SK-N-SH treated with all-trans-retinoic acid at 6 μM for 48 hours (cell line): ENCODE measurements at regions not wholly inside any gene's neighbourhood (a gene's known extent, or its start where the extent isn't known, plus 50 kb on each side); places are given as distances from the start of the nearest gene placed in this dataset.
"Not testable (repeated sequence)": the region's sequence is repeated elsewhere in the genome, so short reads cannot be mapped to it uniquely, and the experiment has no call there.

Experiments
- GLIS3 ChIP-seq: fragments of 250-450 bp; sonication (Bioruptor Pico); IDR thresholded peaks from 2 replicates; pipeline ENCODE4 v1.5.0; 2020; ENCODE audit warnings: mild to moderate bottlenecking, moderate library complexity
- ISL1 ChIP-seq: fragments of 250-450 bp; sonication (Bioruptor Pico); IDR thresholded peaks from 2 replicates; pipeline ENCODE4 v2.1.2; 2022; ENCODE audit warnings: mild to moderate bottlenecking, moderate library complexity
- RARB ChIP-seq: fragments of 250-450 bp; sonication (Bioruptor Pico); IDR thresholded peaks from 2 replicates; pipeline ENCODE4 v1.8.0; 2021; ENCODE audit warnings: mild to moderate bottlenecking, moderate library complexity
- SNAI2 ChIP-seq: fragments of 250-450 bp; sonication (Bioruptor Pico); IDR thresholded peaks from 2 replicates; pipeline ENCODE4 v1.5.0; 2020; ENCODE audit warnings: mild to moderate bottlenecking, moderate library complexity
- TSHZ2 ChIP-seq: fragments of 250-450 bp; sonication (Bioruptor Pico); IDR thresholded peaks from 2 replicates; pipeline ENCODE4 v1.5.0; 2020; ENCODE audit warnings: mild to moderate bottlenecking, moderate library complexity
- ZC3H10 ChIP-seq: fragments of 250-450 bp; sonication (Bioruptor Pico); IDR thresholded peaks from 2 replicates; pipeline ENCODE4 v1.5.1; 2021; ENCODE audit warnings: mild to moderate bottlenecking, moderate library complexity

DNA sequence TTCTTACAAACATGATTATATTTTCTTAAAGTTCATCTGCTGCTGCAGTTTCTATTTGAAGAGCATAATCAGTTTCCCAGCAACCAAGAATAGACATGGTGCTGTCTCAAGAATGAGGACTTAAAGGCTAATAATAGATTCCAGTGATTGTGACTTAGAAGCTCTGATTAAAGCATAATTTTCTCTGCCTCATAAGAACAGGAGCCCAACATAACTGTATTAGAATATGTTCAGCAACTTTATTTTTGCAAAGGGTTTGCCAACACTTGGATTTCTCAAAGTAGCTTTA, 156.9 kb downstream of the SPATA31A6 start:
- TF ChIP-seq ISL1; TSHZ2 (CRISPR knock-in tag); RARB (CRISPR knock-in tag); GLIS3 (CRISPR knock-in tag); SNAI2; ZC3H10 (CRISPR knock-in tag): not testable (repeated sequence)
